ENCODE measurements at regions not wholly inside any gene's neighbourhood (a gene's known extent, or its start where the extent isn't known, plus 50 kb on each side); places are given as distances from the start of the nearest gene placed in this dataset.

- BruUV-seq (replicated peaks): no TSS peak
- no peaks in the 10 kb centered on the region for H3K4me1 ChIP-seq (ENCODE audit: control insufficient read depth, insufficient read depth, low read length)
- no peak for DNase-seq (ENCODE audit: low read depth, low spot score)
- no peaks in the 10 kb centered on the region; the same call in 1 of the 2 replicates for H3K36me3 ChIP-seq (ENCODE audit: control insufficient read depth, insufficient read depth, low read length)
- no peak overlapping the region for H3K4me3 ChIP-seq (ENCODE audit: low read depth in 2 of 2, low read length in 2 of 2)
- CTCF ChIA-PET: no interaction called here
- H3K27ac ChIP-seq (ENCODE audit: low read length): no peak overlapping the region
- intact Hi-C loops (cut with micrococcal nuclease; ENCODE audit: unreplicated experiment): no loop called here
- no peak for ATAC-seq
- no peak for TF ChIP-seq SIN3A (IDR thresholded peaks at IDR 0.05; ENCODE audit: borderline replicate concordance, insufficient read depth, low read depth, low read length)
- TF ChIP-seq, protein P1, sequence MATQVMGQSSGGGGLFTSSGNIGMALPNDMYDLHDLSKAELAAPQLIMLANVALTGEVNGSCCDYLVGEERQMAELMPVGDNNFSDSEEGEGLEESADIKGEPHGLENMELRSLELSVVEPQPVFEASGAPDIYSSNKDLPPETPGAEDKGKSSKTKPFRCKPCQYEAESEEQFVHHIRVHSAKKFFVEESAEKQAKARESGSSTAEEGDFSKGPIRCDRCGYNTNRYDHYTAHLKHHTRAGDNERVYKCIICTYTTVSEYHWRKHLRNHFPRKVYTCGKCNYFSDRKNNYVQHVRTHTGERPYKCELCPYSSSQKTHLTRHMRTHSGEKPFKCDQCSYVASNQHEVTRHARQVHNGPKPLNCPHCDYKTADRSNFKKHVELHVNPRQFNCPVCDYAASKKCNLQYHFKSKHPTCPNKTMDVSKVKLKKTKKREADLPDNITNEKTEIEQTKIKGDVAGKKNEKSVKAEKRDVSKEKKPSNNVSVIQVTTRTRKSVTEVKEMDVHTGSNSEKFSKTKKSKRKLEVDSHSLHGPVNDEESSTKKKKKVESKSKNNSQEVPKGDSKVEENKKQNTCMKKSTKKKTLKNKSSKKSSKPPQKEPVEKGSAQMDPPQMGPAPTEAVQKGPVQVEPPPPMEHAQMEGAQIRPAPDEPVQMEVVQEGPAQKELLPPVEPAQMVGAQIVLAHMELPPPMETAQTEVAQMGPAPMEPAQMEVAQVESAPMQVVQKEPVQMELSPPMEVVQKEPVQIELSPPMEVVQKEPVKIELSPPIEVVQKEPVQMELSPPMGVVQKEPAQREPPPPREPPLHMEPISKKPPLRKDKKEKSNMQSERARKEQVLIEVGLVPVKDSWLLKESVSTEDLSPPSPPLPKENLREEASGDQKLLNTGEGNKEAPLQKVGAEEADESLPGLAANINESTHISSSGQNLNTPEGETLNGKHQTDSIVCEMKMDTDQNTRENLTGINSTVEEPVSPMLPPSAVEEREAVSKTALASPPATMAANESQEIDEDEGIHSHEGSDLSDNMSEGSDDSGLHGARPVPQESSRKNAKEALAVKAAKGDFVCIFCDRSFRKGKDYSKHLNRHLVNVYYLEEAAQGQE (IDR thresholded peaks at IDR 0.05; ENCODE audit: insufficient read depth in 1 of 2, low read depth in 2 of 2, low read length in 1 of 2): no peak
- TF ChIP-seq TCF7L2 (IDR thresholded peaks at IDR 0.05; ENCODE audit: low read depth, low read length): no peak
- TF ChIP-seq, protein P2, sequence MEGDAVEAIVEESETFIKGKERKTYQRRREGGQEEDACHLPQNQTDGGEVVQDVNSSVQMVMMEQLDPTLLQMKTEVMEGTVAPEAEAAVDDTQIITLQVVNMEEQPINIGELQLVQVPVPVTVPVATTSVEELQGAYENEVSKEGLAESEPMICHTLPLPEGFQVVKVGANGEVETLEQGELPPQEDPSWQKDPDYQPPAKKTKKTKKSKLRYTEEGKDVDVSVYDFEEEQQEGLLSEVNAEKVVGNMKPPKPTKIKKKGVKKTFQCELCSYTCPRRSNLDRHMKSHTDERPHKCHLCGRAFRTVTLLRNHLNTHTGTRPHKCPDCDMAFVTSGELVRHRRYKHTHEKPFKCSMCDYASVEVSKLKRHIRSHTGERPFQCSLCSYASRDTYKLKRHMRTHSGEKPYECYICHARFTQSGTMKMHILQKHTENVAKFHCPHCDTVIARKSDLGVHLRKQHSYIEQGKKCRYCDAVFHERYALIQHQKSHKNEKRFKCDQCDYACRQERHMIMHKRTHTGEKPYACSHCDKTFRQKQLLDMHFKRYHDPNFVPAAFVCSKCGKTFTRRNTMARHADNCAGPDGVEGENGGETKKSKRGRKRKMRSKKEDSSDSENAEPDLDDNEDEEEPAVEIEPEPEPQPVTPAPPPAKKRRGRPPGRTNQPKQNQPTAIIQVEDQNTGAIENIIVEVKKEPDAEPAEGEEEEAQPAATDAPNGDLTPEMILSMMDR (IDR thresholded peaks at IDR 0.05): no peak
- no peak for TF ChIP-seq POLR2AphosphoS5 (IDR thresholded peaks at IDR 0.05; ENCODE audit: low read depth, low read length)
- no peaks in the 10 kb centered on the region for H3K9me3 ChIP-seq (ENCODE audit: control insufficient read depth, insufficient read depth, low read depth, low read length)
- POLR2A ChIA-PET: no interaction called here
- H3K27me3 ChIP-seq (ENCODE audit: control insufficient read depth, insufficient read depth, low read length): peaks cover 9% of the 10 kb centered on the region
- in situ Hi-C loops (cut with HindIII; ENCODE audit: low pct_unique_long_range_greater_than_20kb, low sequenced_read_pairs): no loop called here
Measured at GRCh38 chr11:112374486-112375140, 114.0 kb upstream of the PLET1 start.

GRCh38 chr11:112377946-112378345 lies 117.3 kb upstream of the PLET1 start:
- TF ChIP-seq TCF7L2 (IDR thresholded peaks at IDR 0.05; ENCODE audit: low read depth, low read length) (no peak), POLR2AphosphoS5 (IDR thresholded peaks at IDR 0.05; ENCODE audit: low read depth, low read length) (no peak), SIN3A (IDR thresholded peaks at IDR 0.05; ENCODE audit: borderline replicate concordance, insufficient read depth, low read depth, low read length) (no peak)
- TF ChIP-seq, protein P2 (IDR thresholded peaks at IDR 0.05): no peak
- TF ChIP-seq, protein P1 (IDR thresholded peaks at IDR 0.05; ENCODE audit: insufficient read depth in 1 of 2, low read depth in 2 of 2, low read length in 1 of 2): no peak
- CTCF ChIA-PET: no interaction called here
- POLR2A ChIA-PET: no interaction called here
- Histone ChIP-seq H3K27ac (ENCODE audit: low read length) (no peak overlapping the region), H3K27me3 (ENCODE audit: control insufficient read depth, insufficient read depth, low read length) (peaks cover 14% of the 10 kb centered on the region), H3K4me3 (ENCODE audit: low read depth in 2 of 2, low read length in 2 of 2) (no peak overlapping the region), H3K4me1 (ENCODE audit: control insufficient read depth, insufficient read depth, low read length) (no peaks in the 10 kb centered on the region), H3K36me3 (ENCODE audit: control insufficient read depth, insufficient read depth, low read length) (no peaks in the 10 kb centered on the region; the same call in 1 of the 2 replicates), H3K9me3 (ENCODE audit: control insufficient read depth, insufficient read depth, low read depth, low read length) (no peaks in the 10 kb centered on the region)
- in situ Hi-C loops (cut with HindIII; ENCODE audit: low pct_unique_long_range_greater_than_20kb, low sequenced_read_pairs) (no loop called here), intact Hi-C loops (cut with micrococcal nuclease; ENCODE audit: unreplicated experiment) (no loop called here)
- no peak for DNase-seq (ENCODE audit: low read depth, low spot score)
- no peak for ATAC-seq
- no TSS peak for BruUV-seq (replicated peaks)
